Peyer's patch (tissue), 4 donors: ENCODE measurements at regions not wholly inside any gene's neighbourhood (a gene's known extent, or its start where the extent isn't known, plus 50 kb on each side); places are given as distances from the start of the nearest gene placed in this dataset.

Source experiments
- CTCF ChIP-seq, 6 experiments: fragments of 450-650 bp in 4 of 6; fragments of 200-600 bp in 2 of 6; sonication (generic) in 1 of 6; IDR thresholded peaks; one replicate each; pipeline ENCODE4 v1.5.1; 2017 to 2019; ENCODE audit warnings: antibody characterized with exemption in 6 of 6, mild to moderate bottlenecking in 3 of 6, moderate library complexity in 1 of 6
- POLR2A ChIP-seq, 2 donors: fragments of 450-650 bp; IDR thresholded peaks; one replicate each; pipeline ENCODE4 v1.5.1; 2017; ENCODE audit warnings: antibody characterized with exemption in 2 of 2, mild to moderate bottlenecking in 2 of 2, moderate library complexity in 2 of 2

GRCh38 chr5:40354171-40354570 lies 325.5 kb upstream of the PTGER4 start:
- TF ChIP-seq POLR2A (IDR thresholded peaks at IDR 0.05), result no peak
- TF ChIP-seq CTCF (IDR thresholded peaks at IDR 0.05), result no peak
